ENCODE measurements at regions not wholly inside any gene's neighbourhood (a gene's known extent, or its start where the extent isn't known, plus 50 kb on each side); places are given as distances from the start of the nearest gene placed in this dataset.

DNA sequence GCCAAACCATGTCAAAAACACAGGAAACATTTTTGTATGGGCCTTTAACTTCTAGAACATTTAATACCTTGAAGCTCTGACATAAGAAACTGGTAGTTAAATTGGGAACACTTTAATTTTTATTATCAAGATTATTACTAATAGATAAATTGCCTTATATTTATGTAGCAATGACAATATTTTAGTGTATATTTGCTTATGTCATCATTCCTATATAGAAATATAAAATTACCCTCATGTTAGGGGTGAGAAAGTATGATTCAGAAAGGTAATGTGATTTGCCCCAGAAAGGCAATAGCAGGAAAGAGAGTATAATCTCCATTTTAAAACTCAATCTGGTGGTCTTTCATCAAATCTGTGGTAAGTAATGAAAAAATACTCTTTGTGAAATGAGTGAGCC lies 147.4 kb downstream of the IL15 start:
- no peaks in the 10 kb centered on the region for H3K36me3 ChIP-seq
- intact Hi-C loops (cut with DNase I) = no loop called here
- no peaks in the 10 kb centered on the region for H3K4me1 ChIP-seq
- no peak overlapping the region for H3K4me3 ChIP-seq
- ATAC-seq = no peak
- no peaks in the 10 kb centered on the region for H3K27me3 ChIP-seq
- H3K27ac ChIP-seq = no peak overlapping the region
- H3K9me3 ChIP-seq = peaks cover 0 to 4% (median 0%) of the 10 kb centered on the region in 11 donors
- no peak for TF ChIP-seq CTCF (IDR thresholded peaks at IDR 0.05)
- no peak for DNase-seq

DNA sequence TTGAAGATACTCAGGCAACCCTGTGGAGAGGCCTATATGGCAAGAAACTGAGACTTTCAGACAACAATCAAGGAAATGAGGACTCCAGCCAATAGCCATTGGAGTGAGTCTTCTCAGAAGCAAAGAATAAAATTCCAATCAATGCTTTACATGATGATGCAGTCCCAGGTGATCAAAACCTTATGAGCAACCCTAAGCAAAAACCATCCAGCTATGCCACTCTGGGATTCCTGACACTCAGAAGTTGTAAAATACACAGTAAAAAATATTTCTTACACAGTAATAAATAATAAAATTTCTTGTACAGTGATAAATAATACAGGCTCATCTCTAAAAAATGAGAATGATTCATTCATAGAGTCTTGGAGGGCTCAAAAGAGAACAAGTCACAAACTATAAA lies 150.6 kb downstream of the IL15 start:
- intact Hi-C loops (cut with DNase I) = no loop called here
- Histone ChIP-seq H3K36me3 (no peaks in the 10 kb centered on the region), H3K4me1 (no peaks in the 10 kb centered on the region), H3K27ac (no peak overlapping the region), H3K4me3 (no peak overlapping the region), H3K9me3 (no peaks in the 10 kb centered on the region), H3K27me3 (no peaks in the 10 kb centered on the region)
- no peak for TF ChIP-seq CTCF (IDR thresholded peaks at IDR 0.05)
- DNase-seq = no peak
- ATAC-seq = no peak

DNA sequence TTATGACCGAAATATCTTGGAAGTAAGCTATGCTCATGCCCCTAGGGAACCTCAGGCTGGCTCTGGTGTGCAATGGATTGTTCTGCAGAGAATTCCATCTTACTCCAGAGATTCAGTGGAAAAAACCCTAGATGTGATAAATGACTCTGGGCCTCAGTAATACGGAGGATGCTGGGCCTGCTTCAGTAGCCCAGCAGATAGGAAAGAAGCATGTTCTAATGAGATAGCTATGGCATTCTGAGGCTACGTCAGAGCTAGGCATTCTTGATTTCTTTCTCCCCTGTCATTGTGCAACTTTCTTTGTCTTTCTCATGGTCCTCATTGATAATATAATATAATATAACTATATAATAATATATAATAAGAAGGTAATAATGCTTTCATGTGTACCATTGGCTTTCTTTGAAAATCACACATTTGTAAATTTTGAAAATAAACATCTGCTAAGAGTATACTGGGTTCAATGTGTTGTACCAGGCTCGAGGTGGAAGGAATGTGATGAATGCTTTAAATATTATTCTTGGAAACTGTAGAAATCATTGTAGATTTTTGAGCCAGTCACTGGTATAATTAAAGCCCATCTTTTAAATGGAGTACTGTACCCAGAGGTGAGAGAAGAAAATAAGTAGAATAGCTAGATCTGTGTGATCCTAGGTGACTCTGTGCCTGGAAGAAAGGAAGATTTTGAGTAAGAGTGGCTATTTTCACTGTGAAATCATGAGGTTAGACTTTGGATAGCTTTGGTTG lies 152.0 kb downstream of the IL15 start:
- TF ChIP-seq CTCF (IDR thresholded peaks at IDR 0.05) = no peak
- no peaks in the 10 kb centered on the region for H3K27me3 ChIP-seq
- 44 to 45% methylated on average over 4 of the region's 4 CpGs for WGBS, 2 donors
- H3K27ac ChIP-seq = no peak overlapping the region
- H3K4me3 ChIP-seq = no peak overlapping the region
- intact Hi-C loops (cut with DNase I) = no loop called here
- ATAC-seq (no peak), DNase-seq (no peak)
- no peaks in the 10 kb centered on the region for H3K9me3 ChIP-seq
- H3K36me3 ChIP-seq = no peaks in the 10 kb centered on the region
- H3K4me1 ChIP-seq = no peaks in the 10 kb centered on the region

- no peak for TF ChIP-seq CTCF (IDR thresholded peaks at IDR 0.05)
- intact Hi-C loops (cut with DNase I) = no loop called here
- Histone ChIP-seq H3K9me3 (no peaks in the 10 kb centered on the region), H3K27ac (no peak overlapping the region), H3K4me1 (no peaks in the 10 kb centered on the region), H3K4me3 (no peak overlapping the region), H3K27me3 (no peaks in the 10 kb centered on the region), H3K36me3 (no peaks in the 10 kb centered on the region)
- ATAC-seq (no peak), DNase-seq (no peak)
- 93 to 96% methylated on average over 4 of the region's 4 CpGs for WGBS, 2 donors
Observed at GRCh38 chr4:141789716-141790115, 153.3 kb downstream of the IL15 start.

All from heart right ventricle (tissue), 16 donors.